SK-N-MC (cell line): ENCODE measurements at regions not wholly inside any gene's neighbourhood (a gene's known extent, or its start where the extent isn't known, plus 50 kb on each side); places are given as distances from the start of the nearest gene placed in this dataset.
"Not testable (repeated sequence)": the region's sequence is repeated elsewhere in the genome, so short reads cannot be mapped to it uniquely, and the experiment has no call there.

Experiments
- DNase-seq: peaks from one replicate; pipeline ENCODE4 v3.0.0-alpha.2; 2011; ENCODE audit warnings: low read depth, low spot score
- H3K27ac ChIP-seq: fragments of 200-600 bp; sonication (generic); 2 replicates; pipeline ENCODE4 v1.5.1; 2016; ENCODE audit warnings: mixed run types
- H3K36me3 ChIP-seq: fragments of 200-600 bp; sonication (generic); 2 replicates; pipeline ENCODE4 v1.6.1; 2017; ENCODE audit warnings: antibody characterized with exemption, low read length, mixed read lengths; ENCODE audit not compliant: insufficient read depth
- H3K4me3 ChIP-seq: fragments of 200-600 bp; sonication (generic); 2 replicates; pipeline ENCODE4 v1.5.1; 2016
- H3K9ac ChIP-seq: fragments of 200-600 bp; sonication (generic); 2 replicates; pipeline ENCODE4 v1.8.0; 2017; ENCODE audit warnings: mixed run types, mixed read lengths; ENCODE audit not compliant: insufficient read length
- H3K9me3 ChIP-seq: fragments of 200-600 bp; sonication (generic); 2 replicates; pipeline ENCODE4 v1.6.1; 2017; ENCODE audit warnings: low read depth, mild to moderate bottlenecking, antibody characterized with exemption, low read length, moderate library complexity, mixed read lengths
- EZH2 ChIP-seq: fragments of 200-600 bp; sonication (generic); IDR thresholded peaks from one replicate; pipeline ENCODE4 v1.6.1; 2017; ENCODE audit warnings: antibody characterized with exemption
- FOXP2 ChIP-seq: optimal IDR thresholded peaks from 2 replicates; pipeline ENCODE3; 2011; ENCODE audit warnings: mild to moderate bottlenecking, moderate library complexity; ENCODE audit not compliant: insufficient read depth; ENCODE audit errors: extremely low read length, control extremely low read depth
- POLR2AphosphoS5 ChIP-seq: IDR thresholded peaks from 2 replicates; pipeline ENCODE4 v1.6.1; 2012; ENCODE audit warnings: mild to moderate bottlenecking, low read depth, low read length, borderline replicate concordance

DNA sequence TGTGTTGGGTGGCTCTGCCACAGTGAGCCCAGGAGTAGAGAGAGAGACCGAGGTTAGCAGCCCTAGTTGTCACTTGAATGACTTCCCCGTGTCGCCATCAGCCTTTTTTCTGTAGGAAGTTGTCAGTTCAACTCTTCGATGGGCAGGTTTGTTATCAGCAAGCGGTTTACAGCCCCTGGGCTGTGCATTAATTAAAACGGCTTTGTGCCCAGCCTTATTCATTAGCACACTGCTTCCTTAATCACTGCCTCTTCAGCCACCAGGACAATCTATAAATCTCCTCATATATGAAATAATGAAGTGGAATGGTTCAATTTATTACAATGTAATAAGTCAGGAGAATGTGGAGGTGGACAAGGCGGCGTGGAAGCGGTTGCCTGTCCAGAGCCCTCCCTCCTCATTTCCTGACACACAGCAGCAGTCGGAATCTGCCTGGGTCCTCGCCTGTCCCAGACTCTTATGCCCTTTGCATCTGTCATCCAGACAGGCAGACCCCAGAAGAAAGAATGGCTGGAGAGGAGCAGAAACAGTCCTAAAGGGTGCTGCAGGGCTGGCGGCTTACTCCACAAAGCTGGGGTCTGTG lies 122.4 kb upstream of the OPCML start:
- Histone ChIP-seq H3K9ac (no peak overlapping the region), H3K4me3 (no peak overlapping the region), H3K27ac (no peak overlapping the region), H3K36me3 (no peaks in the 10 kb centered on the region), H3K9me3 (no peaks in the 10 kb centered on the region)
- no peak for DNase-seq
- TF ChIP-seq EZH2 (no peak), FOXP2 (no peak), POLR2AphosphoS5 (no peak)

DNA sequence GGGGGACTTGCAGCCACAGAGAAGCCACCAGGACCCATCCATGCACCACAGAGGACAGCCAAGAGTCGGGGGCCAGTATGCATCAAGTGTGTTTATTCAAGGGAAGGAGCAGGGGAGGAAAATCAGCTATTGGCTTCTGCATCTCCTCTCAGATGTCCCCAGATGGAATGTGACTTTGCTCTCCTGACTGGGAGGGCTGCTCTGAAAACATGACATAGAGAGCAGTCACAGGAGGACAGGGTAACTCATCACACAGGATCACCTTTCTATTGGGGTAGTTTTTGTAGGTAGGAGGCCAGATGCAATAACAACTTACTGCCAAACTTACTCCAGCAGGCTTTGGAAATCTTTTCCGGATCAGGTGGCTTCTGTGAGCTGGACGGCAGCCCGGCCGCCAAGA lies 121.0 kb upstream of the OPCML start:
- TF ChIP-seq EZH2: no peak
- TF ChIP-seq POLR2AphosphoS5: no peak
- TF ChIP-seq FOXP2: no peak
- Histone ChIP-seq H3K9me3 (no peaks in the 10 kb centered on the region), H3K4me3 (no peak overlapping the region), H3K9ac (no peak overlapping the region), H3K36me3 (no peaks in the 10 kb centered on the region), H3K27ac (no peak overlapping the region)
- DNase-seq: no peak

DNA sequence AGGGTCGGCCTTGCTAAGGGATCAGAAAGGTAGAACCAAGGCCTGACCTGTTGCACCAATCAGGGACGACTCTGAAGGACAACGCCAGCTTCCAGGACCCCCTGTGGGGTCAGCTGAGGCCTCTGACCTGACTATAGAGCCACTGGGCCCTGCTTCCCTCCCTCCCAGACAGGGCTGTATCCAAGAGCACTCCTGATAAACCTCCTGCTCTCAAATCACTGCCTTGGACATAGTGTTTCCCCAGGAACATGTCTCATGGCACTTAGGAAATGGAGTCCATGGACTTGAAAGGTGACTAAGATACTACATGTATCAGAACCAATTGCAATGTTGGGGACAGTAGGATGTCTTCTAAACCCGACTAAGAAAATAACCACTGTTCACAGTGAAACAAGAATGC lies 117.8 kb upstream of the OPCML start:
- no peak overlapping the region for H3K4me3 ChIP-seq
- no peaks in the 10 kb centered on the region for H3K36me3 ChIP-seq
- DNase-seq: no peak
- no peaks in the 10 kb centered on the region for H3K9me3 ChIP-seq
- H3K9ac ChIP-seq: no peak overlapping the region
- TF ChIP-seq FOXP2 (no peak), POLR2AphosphoS5 (no peak), EZH2 (no peak)
- no peak overlapping the region for H3K27ac ChIP-seq

DNA sequence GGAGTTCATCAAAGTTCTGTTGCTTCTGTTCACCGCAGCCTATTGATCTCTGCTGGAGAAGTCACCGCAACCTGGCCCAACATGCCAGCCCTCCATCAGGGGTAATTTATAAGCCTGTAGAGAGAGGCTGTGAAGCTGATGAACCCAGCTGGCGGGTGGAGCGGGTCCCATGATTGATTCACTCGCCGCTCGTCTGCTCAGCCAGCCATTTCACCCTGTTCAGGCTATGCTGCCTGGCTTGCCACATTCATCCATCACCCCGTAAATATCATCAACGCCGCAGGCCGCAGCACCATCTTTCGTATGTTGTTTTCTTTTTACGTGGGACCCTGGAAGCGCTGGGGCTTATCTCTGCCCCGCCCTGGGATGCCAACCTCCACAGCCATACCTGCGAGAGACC lies 116.7 kb upstream of the OPCML start:
- TF ChIP-seq EZH2: no peak
- no peak for TF ChIP-seq FOXP2
- TF ChIP-seq POLR2AphosphoS5: no peak
- H3K4me3 ChIP-seq: no peak overlapping the region
- no peaks in the 10 kb centered on the region for H3K9me3 ChIP-seq
- no peak for DNase-seq
- H3K9ac ChIP-seq: no peak overlapping the region
- no peak overlapping the region for H3K27ac ChIP-seq
- no peaks in the 10 kb centered on the region for H3K36me3 ChIP-seq

DNA sequence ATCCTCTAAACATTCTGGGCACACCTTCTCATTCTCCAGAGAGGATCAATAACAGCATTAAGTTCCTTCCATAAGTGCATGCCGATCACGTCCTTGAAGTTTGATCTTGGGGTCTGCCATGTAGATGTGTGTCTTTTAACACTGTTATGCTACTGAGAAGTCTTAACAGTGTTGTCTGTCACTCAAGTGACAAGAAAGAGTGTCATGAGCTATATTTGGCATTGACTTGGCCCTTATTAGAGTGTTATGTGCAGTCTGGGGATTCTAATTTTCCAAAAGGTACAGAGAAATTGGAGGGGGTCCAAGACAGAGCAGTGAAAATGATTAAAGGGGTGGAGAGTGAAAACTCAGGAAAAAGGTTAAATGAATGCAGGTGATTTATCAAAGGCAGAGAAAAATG lies 107.1 kb upstream of the OPCML start:
- no peak for DNase-seq
- Histone ChIP-seq H3K36me3 (no peaks in the 10 kb centered on the region), H3K4me3 (no peak overlapping the region), H3K9ac (no peak overlapping the region), H3K27ac (no peak overlapping the region), H3K9me3 (no peaks in the 10 kb centered on the region)
- TF ChIP-seq EZH2 (no peak), FOXP2 (no peak), POLR2AphosphoS5 (no peak)

DNA sequence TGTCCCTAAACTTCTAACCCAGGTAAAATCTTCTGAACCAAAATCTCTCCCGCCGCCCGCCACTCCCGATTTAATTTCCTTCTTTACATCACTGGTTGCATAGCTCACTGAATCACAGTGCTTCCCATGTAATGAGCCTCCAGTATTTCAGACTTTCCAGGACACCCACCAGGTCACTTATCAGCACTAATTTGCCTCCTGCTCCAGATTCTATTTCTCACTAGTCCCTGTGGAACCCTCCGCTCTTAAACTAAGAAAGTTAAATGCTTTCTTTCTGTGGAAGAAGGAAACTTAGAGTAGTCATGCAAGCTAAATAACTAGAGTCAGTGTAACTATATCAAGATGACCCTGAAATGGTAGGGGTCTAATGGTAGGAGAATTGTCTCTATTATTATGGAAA lies 106.6 kb upstream of the OPCML start:
- Histone ChIP-seq H3K36me3 (no peaks in the 10 kb centered on the region), H3K9ac (no peak overlapping the region), H3K4me3 (no peak overlapping the region), H3K27ac (no peak overlapping the region), H3K9me3 (no peaks in the 10 kb centered on the region)
- TF ChIP-seq POLR2AphosphoS5 (no peak), FOXP2 (no peak), EZH2 (no peak)
- DNase-seq: no peak

DNA sequence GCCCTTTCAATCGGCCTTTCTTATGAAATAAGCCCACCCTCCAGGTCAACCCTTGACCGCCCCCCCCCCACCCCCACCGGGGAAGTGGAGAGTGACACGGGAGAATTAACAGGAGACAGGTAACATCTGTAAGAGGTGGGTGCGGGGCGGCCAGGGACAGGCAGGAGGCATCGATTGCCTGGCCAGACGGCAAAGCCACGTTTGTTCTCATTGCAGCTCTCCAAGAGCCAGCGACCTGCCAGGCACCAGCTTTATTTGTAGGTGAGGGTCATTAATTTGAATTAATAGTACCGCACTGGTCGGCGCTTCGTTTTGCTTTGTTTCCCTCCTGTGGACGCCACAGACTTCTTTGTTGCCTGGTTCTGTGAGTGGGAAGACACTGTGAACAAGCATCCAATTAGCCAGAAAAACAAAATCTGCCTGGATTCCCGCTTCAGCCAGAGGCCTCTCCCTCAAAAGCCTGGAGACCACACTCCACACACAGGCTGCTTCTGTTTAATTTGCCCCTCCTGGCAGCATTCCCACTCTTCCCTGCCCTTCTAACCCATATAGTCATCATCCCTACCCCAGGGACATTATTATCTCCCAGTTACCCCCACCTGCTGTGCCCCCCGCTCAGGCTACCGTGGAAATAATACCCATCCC lies 104.5 kb upstream of the OPCML start:
- Histone ChIP-seq H3K9ac (no peak overlapping the region), H3K4me3 (no peak overlapping the region), H3K9me3 (no peaks in the 10 kb centered on the region), H3K27ac (no peak overlapping the region), H3K36me3 (no peaks in the 10 kb centered on the region)
- TF ChIP-seq EZH2 (no peak), POLR2AphosphoS5 (no peak), FOXP2 (no peak)
- DNase-seq: no peak

DNA sequence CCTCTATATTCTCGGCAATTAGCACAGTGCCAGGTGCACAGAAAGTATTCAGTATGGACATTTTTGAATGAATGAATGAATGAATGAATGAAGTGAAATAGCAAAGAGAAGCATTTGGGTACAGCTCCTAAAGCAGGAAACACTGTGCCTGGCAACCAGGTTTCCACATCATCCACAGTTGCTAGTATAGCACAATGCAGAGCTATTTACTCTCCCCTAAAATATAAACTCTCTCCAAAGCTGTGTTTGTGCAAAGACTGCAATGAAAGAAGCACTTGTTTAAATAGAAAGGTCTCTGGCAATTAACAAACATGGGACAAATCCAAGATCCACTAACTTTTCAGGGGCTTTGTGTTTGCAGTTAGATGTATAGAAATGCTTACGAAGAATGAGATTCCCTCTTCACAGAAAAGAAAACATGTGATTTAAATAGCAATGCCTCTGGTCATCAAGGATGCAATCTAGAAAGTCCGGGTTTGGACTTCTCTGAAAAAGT lies 103.0 kb upstream of the OPCML start:
- no peak overlapping the region for H3K4me3 ChIP-seq
- no peak overlapping the region for H3K27ac ChIP-seq
- TF ChIP-seq FOXP2 (no peak), EZH2 (no peak), POLR2AphosphoS5 (no peak)
- H3K36me3 ChIP-seq: no peaks in the 10 kb centered on the region
- no peak overlapping the region for H3K9ac ChIP-seq
- no peaks in the 10 kb centered on the region for H3K9me3 ChIP-seq
- no peak for DNase-seq

DNA sequence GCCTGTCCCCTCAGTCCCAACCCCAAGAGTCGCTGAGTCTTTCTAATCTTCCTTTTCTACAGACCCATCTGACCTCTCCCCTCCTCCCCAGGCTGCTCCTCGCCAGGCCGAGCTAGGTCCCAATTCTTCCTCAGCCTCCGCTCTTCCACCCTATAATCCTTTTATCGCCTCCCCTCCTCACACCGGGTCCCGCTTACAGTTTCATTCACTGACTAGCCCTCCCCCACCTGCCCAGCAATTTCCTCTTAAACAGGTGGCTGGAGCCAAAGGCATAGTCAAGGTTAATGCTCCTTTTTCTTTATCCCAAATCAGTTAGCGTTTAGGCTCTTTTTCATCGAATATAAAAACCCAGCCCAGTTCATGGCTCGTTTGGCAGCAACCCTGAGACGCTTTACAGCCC lies 96.1 kb upstream of the OPCML start:
- H3K4me3 ChIP-seq, H3K9me3 ChIP-seq, H3K36me3 ChIP-seq, H3K9ac ChIP-seq, DNase-seq, H3K27ac ChIP-seq: not testable (repeated sequence)
